ENCODE measurements at regions not wholly inside any gene's neighbourhood (a gene's known extent, or its start where the extent isn't known, plus 50 kb on each side); places are given as distances from the start of the nearest gene placed in this dataset.
A peak's percentile ranks its signal among the peaks of the same experiment; 100 is the strongest.

DNA sequence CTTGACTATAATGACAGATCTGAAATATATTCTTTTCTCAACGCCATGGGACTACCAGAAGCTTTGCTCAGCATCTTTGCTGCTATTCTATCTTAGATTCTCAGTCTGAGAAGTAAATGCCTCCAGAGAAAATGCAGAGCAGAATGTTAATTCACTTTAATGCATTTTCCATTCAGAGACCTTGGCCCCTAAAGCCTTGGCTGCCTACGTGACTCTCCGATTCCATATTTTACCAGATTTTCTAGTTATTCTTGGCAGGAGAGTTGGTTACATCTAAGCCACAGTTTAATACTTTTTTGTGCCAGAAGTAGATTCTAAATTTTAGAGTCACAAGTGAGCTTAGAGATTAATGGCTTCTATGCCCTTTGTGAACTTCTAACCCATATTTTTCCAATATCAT lies 837.1 kb upstream of the POU3F3 start (continued):
- TF ChIP-seq, protein P1, sequence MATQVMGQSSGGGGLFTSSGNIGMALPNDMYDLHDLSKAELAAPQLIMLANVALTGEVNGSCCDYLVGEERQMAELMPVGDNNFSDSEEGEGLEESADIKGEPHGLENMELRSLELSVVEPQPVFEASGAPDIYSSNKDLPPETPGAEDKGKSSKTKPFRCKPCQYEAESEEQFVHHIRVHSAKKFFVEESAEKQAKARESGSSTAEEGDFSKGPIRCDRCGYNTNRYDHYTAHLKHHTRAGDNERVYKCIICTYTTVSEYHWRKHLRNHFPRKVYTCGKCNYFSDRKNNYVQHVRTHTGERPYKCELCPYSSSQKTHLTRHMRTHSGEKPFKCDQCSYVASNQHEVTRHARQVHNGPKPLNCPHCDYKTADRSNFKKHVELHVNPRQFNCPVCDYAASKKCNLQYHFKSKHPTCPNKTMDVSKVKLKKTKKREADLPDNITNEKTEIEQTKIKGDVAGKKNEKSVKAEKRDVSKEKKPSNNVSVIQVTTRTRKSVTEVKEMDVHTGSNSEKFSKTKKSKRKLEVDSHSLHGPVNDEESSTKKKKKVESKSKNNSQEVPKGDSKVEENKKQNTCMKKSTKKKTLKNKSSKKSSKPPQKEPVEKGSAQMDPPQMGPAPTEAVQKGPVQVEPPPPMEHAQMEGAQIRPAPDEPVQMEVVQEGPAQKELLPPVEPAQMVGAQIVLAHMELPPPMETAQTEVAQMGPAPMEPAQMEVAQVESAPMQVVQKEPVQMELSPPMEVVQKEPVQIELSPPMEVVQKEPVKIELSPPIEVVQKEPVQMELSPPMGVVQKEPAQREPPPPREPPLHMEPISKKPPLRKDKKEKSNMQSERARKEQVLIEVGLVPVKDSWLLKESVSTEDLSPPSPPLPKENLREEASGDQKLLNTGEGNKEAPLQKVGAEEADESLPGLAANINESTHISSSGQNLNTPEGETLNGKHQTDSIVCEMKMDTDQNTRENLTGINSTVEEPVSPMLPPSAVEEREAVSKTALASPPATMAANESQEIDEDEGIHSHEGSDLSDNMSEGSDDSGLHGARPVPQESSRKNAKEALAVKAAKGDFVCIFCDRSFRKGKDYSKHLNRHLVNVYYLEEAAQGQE (IDR thresholded peaks at IDR 0.05; ENCODE audit: unreplicated experiment), result no peak

DNA sequence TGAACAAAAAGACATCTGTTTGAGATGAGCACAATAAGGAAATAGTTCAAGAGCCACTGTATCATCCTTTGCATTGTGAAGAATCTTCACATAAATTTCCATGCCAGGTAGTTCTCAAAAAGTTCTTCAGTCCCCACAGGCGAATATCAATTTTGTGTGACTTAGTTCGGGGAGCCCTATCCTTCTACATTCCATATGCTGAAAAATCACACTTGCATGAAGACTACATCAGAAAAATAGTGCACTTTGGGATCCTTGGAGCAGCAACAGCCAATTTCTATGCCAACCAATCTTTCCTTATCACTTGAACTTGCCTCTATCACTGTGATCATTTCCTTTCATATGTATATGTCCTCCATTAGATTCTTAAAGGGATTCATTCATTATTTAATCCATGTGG lies 830.6 kb upstream of the POU3F3 start:
- Mint-ChIP-seq H3K4me3 (no peak overlapping the region), H3K36me3 (ENCODE audit: low read depth) (no peaks in the 10 kb centered on the region), H3K27me3 (ENCODE audit: insufficient read depth, low read depth, poor library complexity) (peaks cover 3% of the 10 kb centered on the region), H3K27ac (no peak overlapping the region), H3K9me3 (no peaks in the 10 kb centered on the region), H3K4me1 (peaks cover 33% of the 10 kb centered on the region)
- Histone ChIP-seq H3K4me1 (ENCODE audit: insufficient read depth) (peaks cover 27% of the 10 kb centered on the region), H3K4me3 (no peak overlapping the region), H3K27ac (ENCODE audit: low read depth) (no peak overlapping the region), H3K36me3 (ENCODE audit: insufficient read depth) (no peaks in the 10 kb centered on the region), H3F3A (replicated peaks; ENCODE audit: low read depth) (no peaks in the 10 kb centered on the region), H3K27me3 (ENCODE audit: insufficient read depth) (no peaks in the 10 kb centered on the region), H2AFZ (0 out of 2 replicates have a peak overlapping the region, but pooled peaks have one; percentile 12), H3K4me2 (peak overlapping the region; percentile 55), H3K9me2 (ENCODE audit: insufficient read depth) (no peaks in the 10 kb centered on the region), H4K20me1 (replicated peaks; ENCODE audit: insufficient read depth) (no peaks in the 10 kb centered on the region), H3K79me2 (replicated peaks; ENCODE audit: insufficient read depth) (no peaks in the 10 kb centered on the region)
- ATAC-seq (no peak), DNase-seq (ENCODE audit: low spot score) (no peak)
- TF ChIP-seq EZH2 (IDR thresholded peaks at IDR 0.05; ENCODE audit: low read depth, unreplicated experiment) (no peak), ZNF114 (CRISPR knock-in tag; IDR thresholded peaks at IDR 0.05) (no peak), ZNF331 (CRISPR knock-in tag; IDR thresholded peaks at IDR 0.05; ENCODE audit: low read depth) (no peak), JUNB (IDR thresholded peaks at IDR 0.05; ENCODE audit: unreplicated experiment) (no peak), CREB1 (CRISPR knock-in tag; IDR thresholded peaks at IDR 0.05; ENCODE audit: low read depth) (no peak), STAT1 (IDR thresholded peaks at IDR 0.05; ENCODE audit: unreplicated experiment) (no peak), EZH2phosphoT487 (IDR thresholded peaks at IDR 0.05; ENCODE audit: unreplicated experiment) (no peak), NANOG (IDR thresholded peaks at IDR 0.05; ENCODE audit: borderline replicate concordance) (no peak)
- TF ChIP-seq, protein P1 (IDR thresholded peaks at IDR 0.05; ENCODE audit: unreplicated experiment), result no peak
- TF ChIP-seq, protein P2, sequence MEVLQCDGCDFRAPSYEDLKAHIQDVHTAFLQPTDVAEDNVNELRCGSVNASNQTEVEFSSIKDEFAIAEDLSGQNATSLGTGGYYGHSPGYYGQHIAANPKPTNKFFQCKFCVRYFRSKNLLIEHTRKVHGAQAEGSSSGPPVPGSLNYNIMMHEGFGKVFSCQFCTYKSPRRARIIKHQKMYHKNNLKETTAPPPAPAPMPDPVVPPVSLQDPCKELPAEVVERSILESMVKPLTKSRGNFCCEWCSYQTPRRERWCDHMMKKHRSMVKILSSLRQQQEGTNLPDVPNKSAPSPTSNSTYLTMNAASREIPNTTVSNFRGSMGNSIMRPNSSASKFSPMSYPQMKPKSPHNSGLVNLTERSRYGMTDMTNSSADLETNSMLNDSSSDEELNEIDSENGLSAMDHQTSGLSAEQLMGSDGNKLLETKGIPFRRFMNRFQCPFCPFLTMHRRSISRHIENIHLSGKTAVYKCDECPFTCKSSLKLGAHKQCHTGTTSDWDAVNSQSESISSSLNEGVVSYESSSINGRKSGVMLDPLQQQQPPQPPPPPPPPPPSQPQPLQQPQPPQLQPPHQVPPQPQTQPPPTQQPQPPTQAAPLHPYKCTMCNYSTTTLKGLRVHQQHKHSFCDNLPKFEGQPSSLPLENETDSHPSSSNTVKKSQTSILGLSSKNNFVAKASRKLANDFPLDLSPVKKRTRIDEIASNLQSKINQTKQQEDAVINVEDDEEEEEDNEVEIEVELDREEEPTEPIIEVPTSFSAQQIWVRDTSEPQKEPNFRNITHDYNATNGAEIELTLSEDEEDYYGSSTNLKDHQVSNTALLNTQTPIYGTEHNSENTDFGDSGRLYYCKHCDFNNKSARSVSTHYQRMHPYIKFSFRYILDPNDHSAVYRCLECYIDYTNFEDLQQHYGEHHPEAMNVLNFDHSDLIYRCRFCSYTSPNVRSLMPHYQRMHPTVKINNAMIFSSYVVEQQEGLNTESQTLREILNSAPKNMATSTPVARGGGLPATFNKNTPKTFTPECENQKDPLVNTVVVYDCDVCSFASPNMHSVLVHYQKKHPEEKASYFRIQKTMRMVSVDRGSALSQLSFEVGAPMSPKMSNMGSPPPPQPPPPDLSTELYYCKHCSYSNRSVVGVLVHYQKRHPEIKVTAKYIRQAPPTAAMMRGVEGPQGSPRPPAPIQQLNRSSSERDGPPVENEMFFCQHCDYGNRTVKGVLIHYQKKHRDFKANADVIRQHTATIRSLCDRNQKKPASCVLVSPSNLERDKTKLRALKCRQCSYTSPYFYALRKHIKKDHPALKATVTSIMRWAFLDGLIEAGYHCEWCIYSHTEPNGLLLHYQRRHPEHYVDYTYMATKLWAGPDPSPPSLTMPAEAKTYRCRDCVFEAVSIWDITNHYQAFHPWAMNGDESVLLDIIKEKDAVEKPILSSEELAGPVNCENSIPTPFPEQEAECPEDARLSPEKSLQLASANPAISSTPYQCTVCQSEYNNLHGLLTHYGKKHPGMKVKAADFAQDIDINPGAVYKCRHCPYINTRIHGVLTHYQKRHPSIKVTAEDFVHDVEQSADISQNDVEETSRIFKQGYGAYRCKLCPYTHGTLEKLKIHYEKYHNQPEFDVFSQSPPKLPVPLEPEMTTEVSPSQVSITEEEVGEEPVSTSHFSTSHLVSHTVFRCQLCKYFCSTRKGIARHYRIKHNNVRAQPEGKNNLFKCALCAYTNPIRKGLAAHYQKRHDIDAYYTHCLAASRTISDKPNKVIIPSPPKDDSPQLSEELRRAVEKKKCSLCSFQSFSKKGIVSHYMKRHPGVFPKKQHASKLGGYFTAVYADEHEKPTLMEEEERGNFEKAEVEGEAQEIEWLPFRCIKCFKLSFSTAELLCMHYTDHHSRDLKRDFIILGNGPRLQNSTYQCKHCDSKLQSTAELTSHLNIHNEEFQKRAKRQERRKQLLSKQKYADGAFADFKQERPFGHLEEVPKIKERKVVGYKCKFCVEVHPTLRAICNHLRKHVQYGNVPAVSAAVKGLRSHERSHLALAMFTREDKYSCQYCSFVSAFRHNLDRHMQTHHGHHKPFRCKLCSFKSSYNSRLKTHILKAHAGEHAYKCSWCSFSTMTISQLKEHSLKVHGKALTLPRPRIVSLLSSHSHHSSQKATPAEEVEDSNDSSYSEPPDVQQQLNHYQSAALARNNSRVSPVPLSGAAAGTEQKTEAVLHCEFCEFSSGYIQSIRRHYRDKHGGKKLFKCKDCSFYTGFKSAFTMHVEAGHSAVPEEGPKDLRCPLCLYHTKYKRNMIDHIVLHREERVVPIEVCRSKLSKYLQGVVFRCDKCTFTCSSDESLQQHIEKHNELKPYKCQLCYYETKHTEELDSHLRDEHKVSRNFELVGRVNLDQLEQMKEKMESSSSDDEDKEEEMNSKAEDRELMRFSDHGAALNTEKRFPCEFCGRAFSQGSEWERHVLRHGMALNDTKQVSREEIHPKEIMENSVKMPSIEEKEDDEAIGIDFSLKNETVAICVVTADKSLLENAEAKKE (CRISPR knock-in tag; IDR thresholded peaks at IDR 0.05), result no peak
- TF ChIP-seq, protein P3, sequence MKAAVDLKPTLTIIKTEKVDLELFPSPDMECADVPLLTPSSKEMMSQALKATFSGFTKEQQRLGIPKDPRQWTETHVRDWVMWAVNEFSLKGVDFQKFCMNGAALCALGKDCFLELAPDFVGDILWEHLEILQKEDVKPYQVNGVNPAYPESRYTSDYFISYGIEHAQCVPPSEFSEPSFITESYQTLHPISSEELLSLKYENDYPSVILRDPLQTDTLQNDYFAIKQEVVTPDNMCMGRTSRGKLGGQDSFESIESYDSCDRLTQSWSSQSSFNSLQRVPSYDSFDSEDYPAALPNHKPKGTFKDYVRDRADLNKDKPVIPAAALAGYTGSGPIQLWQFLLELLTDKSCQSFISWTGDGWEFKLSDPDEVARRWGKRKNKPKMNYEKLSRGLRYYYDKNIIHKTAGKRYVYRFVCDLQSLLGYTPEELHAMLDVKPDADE (IDR thresholded peaks at IDR 0.05), result no peak
